Right hindlimb (tissue), 1 donor: ENCODE measurements at regions not wholly inside any gene's neighbourhood (a gene's known extent, or its start where the extent isn't known, plus 50 kb on each side); places are given as distances from the start of the nearest gene placed in this dataset.

Experiments used
- DNase-seq: peaks from one replicate; pipeline ENCODE4 v3.0.0-alpha.2; 2018

DNA sequence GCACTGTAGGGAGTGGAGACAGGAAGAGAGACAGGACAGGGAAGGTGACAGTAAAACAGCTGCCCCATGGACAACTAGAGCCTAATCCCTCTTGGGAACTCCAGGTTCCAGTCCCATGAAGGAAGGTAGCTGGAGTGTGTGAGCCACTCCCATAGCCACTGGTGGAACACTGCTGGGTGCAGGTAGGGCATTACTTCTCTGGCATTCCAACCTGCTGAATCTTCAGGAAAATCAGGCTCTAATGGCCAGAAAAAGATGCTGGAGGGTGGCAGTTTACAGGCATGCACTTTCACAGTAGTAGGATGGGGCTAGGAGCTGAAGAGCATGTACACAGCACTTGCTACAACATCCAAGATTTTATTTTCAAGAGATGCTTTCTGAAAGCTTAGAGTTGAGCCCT is 259.4 kb downstream of the AUH start:
- no peak for DNase-seq

- no peak for DNase-seq
These were observed 257.8 kb downstream of the AUH start for GRCh38 chr9:91103931-91104330.

DNA sequence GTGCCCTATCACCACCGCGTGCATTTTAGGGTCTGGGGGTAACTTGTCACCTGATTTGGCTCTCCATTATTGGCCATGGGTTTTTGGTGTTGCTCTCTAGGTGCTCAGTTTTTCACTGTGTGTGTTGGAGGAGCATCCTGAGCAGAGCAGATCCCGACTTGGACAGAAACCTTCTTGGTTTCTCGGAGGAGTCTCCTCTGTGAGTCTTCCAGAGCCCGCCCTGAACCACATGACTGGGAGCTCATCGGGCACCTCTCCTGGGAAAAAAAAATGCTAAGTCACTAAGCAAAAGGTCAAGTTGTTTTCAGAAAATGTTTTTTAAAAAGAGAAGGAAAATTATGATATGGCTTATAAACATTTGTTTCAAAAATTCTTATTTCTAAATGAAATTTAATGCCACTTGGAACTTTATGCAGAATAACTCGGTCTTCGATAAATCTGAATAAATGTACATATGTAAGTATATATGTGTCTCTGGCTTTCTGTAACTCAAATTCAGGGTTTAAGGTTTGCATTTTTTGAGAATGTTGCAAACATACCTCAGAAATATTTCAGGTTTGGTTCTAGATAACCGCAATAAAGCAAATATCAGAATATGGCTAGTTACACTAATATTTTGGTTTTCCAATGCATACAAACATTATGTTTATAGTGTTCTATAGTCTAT is 255.2 kb downstream of the AUH start:
- DNase-seq: no peak

DNA sequence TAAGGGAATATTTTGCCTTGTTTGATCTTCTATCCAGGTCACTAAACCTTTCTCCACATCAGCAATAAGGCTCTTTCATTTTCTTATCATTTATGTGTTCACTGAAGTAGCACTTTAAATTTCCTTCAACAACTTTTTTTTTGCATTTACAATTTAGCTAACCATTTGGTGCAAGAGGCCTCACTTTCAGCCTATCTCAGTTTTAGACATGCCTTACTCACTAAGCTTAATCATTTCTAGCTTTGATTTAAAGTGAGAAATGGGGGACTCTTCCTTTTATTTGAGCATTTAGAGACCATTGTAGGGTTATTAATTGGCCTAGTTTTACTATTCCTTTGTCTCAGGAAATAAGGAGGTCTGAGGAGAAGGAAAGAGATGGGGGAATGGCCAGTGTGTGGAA is 250.5 kb downstream of the AUH start:
- DNase-seq: no peak

GRCh38 chr9:91111876-91112275 is 249.8 kb downstream of the AUH start:
- no peak for DNase-seq

GRCh38 chr9:91113016-91113415 is 248.7 kb downstream of the AUH start:
- DNase-seq: no peak

DNA sequence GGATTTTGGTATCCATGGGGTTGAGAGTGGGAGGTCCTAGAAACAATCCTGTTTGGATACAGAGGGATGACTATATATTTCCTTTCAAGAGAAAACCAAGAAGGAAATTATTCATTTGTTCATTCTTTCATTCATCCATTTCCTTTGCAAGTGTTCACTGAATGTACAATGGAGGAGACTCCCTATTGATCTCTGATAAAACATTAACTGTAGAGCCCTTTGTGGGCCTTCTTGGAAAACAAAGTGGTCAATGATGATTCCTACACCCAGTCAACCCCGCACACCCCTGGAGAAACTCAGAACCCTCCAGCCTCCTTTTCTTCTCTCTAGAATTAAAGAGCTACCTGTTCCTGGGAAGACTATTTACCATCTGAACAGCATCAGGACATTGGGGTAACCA is 247.3 kb downstream of the AUH start:
- no peak for DNase-seq

GRCh38 chr9:91116211-91116610 is 245.5 kb downstream of the AUH start:
- peak; percentile 30 for DNase-seq

DNA sequence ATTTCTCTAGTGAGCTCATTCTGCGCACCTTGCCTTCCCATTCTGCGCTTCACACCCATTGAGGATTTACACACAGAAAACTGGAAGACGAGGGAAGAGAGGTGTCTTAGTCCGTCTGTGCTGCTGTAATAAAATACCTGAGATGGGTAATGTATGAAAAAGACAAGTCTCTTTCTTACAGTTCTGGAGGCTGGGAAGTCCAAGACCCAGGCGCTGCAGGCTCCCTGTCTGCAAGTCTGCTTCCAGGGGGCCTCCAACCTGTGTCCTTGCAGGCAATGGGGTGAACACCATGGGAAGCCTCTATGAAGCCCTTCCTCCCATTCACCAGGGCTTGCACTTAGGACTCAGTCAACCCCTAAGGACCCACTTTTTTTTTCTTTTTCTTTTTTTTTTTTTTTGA is 245.0 kb downstream of the AUH start:
- no peak for DNase-seq

DNA sequence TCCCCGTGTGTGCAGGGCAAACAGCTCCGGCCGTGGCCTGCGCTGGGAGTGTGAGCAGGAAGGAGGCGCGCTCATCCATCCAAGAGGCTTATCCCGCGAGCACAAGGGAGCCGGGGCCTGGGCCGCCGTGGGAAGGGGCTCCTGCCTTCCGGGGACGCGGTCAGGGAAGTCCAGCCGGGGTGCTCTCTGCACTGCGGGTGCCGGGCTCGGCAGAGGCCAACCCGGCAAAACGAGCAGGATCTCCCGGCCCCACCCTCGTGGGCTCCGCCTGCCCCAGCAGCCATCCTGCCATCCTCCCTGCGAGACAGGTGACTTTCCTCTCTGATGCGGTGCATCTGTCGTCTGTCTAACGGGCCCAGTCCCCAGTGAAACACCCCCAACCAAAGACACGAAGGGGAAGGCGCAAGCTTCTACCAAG is 244.2 kb downstream of the AUH start:
- no peak for DNase-seq

- peak; percentile 84 for DNase-seq
These were observed 243.6 kb downstream of the AUH start for GRCh38 chr9:91117959-91118703.

DNA sequence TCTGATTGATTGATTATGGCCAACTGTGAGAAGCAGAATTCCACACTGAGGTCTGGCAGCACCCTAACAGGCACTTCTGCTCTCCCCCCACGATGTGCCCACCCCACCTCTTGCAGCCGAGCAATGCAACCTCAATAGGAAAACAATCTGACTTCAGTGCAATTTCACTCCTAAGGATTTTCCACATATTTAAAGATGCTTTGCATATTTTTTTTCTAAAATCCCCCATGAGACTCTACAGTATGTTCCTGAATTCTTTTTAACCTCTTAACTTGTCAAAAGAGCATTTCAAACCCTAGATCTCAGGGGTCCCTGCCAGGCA is 243.1 kb downstream of the AUH start:
- no peak for DNase-seq

- no peak for DNase-seq
These were observed 242.6 kb downstream of the AUH start for GRCh38 chr9:91119142-91119541.

DNA sequence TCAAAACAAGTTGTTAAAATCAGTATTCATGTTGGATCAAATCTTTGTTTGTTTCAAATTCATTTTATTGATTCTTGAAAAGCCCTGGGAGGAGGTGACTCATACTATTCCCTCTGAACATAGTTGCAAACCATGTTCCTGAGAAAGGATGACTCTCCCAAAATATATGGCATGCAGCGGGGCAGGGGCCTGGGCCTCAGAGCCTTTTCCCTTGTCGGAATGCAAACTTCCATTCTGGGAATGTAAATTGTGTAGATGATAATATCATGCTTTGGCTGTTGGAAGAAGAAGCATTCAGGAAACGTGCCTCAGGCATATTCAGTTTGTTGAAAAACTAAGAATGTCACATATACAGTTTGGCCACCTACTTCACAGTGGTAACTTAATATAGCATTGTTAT is 242.0 kb downstream of the AUH start:
- no peak for DNase-seq

DNA sequence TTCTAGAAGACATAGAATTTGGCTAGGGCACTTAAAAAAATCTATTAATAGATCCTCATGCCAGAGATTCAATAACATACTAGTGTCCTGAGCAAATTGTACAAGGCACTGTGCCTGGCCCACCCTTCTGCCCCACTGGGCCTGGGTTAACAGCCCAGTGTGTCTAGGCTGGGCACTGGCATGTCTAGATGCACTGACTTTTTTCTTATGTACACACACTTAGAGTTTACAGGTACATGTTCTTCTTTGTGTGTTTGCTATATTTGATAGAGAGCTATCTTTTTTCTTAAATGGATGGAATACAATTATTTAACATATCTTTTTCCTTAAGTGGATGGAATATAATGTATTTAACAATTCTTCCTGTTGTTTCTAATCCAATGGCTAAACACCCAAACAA is 241.5 kb downstream of the AUH start:
- no peak for DNase-seq

DNA sequence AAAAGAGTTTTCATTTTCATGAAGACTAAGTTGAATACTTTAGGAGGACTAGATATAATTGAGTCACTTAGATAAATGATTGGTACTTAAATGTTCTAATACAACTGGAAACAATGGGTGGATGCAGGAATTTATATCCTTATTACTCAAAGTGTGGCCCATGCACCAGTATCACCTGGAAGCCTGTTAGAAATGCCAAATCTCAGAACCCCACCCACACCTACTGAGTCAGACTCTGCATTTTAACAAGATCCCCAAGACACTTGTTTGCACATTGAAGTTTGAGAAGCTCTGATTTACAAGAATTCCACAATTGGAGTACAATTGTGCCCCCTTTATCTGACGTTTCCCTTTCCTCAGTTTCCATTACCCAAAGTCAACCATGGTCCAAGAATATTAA is 239.0 kb downstream of the AUH start:
- no peak for DNase-seq

- DNase-seq: no peak
These were observed 234.8 kb downstream of the AUH start for GRCh38 chr9:91126761-91127445.

- no peak for DNase-seq
These were observed 234.1 kb downstream of the AUH start for GRCh38 chr9:91127653-91128052.

DNA sequence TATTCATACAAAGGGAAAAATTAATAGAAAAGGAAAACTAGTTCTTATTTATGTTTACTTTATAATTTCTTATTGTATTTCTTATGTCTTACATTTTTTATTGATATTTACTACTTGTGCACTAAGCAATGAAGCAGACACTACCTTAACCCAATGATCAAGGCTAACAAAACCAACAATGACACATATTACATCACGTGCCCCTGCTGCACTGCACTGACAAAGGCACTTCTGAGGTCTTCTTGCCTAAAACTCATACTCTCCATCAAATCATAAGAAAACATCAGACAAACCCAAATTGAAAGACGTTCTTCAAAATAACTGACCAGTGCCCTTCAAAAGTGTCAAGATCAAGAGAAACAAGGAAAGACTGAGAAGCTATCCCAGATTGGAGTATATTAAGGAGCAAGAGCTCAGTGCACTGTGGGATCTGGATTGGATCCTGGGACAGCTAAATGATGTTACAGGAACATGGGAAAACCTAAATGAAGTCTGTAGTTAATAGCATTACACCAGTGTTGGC is 230.9 kb downstream of the AUH start:
- DNase-seq: no peak

GRCh38 chr9:91131433-91131839 is 230.3 kb downstream of the AUH start:
- DNase-seq: no peak

- no peak for DNase-seq
These were observed 229.1 kb downstream of the AUH start for GRCh38 chr9:91132576-91133073.

GRCh38 chr9:91134608-91135007 is 227.1 kb downstream of the AUH start:
- DNase-seq: no peak

GRCh38 chr9:91137391-91137790 is 224.3 kb downstream of the AUH start:
- no peak for DNase-seq

- no peak for DNase-seq
These were observed 223.0 kb downstream of the AUH start for GRCh38 chr9:91138760-91139159.
